Stimulated activated CD8-positive, alpha-beta memory T cell treated with anti-CD3 and anti-CD28 coated beads, Interleukin-7, amount 100 ng/mL, for 1 hour (primary cell): ENCODE measurements at regions not wholly inside any gene's neighbourhood (a gene's known extent, or its start where the extent isn't known, plus 50 kb on each side); places are given as distances from the start of the nearest gene placed in this dataset.

Experiments
- DNase-seq, 2 donors: peaks; one replicate each; pipeline ENCODE4 v3.0.0-alpha.2; 2020; ENCODE audit warnings: low read depth in 2 of 2

DNA sequence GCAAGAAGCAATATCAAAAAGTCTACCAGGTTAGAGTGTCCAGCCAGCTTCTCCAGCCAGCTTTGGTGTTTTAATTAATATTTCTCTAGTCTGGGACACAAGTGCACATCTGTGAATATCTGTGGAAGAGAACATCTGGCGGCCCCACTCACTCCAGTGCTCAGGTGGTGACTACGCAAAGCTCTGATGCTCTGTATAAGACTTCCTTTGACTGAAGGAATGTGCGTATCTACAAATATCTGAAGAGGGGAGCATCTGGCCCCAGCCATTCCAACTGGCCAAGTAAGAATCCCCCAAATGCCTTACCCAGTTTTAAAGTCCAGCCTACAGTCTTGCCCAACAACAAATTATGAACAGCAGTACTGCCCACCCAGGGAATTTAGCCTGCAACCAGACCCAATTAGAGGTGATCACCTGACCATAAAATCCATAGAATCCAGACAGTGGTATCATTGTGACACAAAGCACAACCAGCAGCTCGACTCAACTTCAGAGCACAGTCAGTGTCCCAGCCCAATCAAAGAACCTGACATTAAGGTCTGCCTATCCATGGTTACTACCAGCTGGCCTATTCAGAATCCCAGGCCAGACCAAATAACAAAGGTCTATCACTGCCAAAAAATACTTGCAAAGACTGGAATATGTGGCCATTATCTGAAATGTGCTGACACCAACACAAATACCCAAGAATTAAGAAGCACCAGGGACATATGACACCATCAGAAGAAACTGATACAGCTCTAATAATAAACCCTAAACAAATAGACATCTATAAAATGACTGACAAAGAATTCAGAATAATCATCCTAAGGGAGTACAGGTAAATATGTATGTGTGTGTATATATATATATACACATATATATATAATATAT lies 76.1 kb upstream of the MANEA start:
- DNase-seq = no peak

DNA sequence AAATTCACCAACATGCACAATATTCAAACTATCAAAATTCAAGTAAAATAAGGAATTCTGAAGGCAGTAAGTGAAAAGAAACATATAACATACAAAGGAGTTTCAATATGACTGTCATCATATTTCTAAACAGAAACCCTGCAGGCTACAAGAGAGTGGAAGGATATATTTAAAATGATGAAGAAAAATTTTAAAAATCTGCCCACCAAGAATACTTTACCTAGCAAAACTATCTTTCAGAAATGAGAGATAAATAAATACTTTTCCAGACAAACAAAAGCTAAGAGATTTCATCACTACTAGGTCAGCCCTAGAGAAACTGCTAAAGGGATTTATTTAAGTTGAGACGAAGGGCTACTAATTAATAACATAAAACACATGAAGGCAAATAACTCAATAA lies 73.8 kb upstream of the MANEA start:
- DNase-seq = no peak

DNA sequence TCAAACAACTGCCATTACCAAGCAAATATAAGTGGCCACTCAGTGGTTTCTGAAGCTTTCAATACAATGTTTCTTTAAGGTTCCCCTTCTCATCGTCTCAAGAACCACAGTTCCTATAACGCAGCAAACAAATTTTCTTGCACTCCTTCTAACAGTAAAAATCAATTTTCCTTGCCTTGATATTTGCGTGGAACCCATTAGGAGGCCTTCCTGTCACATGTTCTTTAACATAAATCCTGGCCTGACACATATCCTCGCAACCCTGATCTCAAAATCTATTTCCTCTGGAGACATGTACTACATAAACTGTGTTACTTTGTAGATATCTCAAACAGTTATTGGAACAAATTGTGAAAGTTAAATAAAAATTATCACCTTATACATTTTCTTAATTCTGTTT lies 65.9 kb upstream of the MANEA start:
- DNase-seq = no peak

DNA sequence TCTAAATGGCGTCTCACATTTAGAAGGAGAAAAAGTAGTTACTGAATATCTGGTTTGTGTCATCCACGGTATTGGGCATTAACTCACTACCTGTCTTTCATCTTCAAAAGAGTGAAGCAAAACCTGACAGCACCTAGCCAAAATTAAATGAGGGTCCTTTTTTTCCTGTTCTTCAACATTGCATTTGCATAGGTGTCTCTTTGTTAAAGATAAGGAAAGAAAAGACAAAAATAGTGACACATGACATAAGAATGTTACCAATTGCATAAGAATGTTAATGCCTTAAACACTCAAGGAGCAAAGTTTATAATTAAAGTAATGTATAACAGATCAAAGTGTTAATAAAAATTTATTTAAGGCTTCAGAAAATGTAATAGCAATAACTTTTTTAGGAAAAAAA lies 61.4 kb upstream of the MANEA start:
- DNase-seq = no peak

DNA sequence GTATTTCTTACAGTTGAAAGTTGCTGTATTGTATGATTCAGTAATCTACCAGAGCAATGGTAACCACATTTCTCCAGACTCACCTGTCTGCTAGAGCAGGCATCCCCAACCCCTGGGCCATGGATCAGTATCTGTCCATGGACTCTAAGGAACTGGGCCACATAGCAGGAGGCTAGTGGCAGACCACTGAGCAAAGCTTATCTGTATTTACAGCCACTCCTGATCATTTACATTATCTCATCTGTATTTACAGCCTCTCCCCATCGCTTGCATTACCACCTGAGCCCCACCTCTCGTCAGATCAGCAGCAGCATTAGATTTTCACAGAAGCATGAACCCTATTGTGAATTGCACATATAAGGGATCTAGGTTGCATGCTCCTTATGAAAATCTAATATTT lies 60.3 kb upstream of the MANEA start:
- DNase-seq = no peak

DNA sequence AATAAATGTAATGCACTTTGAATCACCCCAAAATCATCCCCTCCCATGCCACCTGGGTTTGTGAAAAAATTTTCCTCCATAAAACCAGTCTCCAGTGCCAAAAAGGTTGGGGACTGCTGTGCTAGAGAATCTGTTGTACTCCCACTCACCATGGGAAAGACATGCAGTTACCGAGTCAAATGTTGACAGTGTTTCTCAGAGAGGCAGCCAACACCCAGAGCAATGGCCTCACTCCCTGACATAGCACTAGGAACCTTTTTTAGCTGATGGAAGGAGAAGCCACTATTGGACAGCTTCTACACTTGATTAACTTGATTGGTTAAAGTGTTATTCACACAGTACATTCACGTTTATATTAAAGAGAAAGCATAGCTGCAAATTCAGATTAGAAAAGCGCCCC lies 59.8 kb upstream of the MANEA start:
- DNase-seq = no peak

DNA sequence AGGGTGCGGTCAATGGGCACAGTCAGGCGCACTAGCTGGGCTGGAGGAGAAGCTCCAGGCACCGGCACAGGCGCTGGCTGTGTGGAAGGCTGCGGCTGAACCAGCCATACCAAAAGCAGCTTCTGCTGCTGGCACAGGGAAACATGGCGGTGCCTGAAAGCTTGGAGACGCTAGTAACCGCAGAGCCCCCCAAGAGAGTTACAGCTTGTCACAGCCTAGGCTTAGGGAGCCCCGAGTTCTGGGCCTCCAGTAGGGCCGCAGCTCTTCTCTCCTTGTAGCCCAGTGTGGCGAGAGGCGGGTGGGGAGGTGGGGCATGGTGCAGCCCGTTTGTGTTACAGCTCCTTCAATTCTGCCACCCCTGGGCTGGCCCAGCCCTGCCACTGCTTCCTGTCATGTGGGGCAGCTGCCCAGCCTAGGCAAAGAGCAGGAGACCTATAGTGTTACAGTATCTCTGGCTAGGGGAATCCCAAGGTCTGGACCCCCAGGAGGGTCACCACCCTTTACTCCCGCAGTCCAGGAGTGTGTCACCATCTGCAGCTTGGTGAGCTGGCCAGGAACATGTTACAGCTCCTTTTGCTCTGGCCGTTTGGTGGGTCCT lies 58.6 kb upstream of the MANEA start:
- DNase-seq = no peak

DNA sequence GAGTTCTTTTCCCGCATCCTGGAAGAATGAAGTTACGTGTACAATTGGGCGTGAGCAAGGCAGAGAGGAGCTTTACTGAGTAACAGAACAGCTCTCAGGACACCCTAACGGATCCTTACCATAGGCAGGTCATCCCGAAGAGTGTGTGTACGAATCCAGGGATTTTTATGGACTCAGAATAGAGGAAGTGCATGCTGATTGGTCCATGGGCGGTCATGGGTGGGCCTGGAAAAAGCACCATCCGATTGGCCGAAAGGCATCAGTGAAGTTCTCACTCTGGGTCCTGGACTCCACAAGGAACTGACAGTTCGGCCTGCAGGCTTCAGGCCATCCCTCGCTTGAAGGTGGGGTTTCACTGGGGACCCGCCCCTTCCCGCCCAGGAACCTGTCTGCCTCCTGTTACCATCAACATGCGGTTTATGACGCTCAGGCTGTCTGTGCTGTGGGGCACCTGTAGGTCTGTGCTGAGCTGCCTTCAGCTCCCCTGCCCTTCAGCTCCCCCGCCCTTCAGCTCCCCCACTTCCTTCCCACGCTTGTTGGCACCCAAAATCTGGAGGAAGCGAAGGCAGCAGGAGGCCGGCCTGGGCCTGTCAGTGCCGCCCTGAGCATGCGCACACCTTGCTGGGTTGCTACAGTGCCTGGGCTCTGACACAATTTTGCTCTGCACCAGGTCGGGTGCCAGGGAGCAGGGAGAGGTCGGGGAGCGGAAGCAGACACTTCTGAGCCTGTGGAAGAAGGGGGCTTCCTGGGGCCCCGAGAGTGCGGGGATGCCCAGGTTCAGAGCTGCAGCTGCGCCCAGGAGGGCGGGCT lies 57.9 kb upstream of the MANEA start:
- DNase-seq = no peak

DNA sequence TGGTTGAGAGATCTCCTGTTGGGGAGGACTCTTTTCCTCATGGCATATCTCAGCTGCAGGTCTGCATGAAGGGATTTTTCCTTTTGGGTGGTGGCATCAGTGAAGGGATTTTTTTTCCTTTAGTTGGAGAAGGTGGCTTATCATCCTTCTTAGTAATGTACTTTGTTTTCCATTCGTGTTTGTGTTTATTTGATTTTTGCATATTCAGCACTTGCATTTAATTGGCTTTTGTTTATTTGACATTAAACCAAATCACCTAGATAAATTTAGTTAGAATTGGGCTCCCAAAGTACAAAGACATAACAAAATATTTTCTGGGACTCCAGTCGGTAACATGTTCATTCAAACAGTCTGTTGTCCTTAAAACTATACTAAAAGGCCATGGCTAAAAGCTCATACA lies 56.2 kb upstream of the MANEA start:
- DNase-seq = no peak
